IMR-90 (cell line): ENCODE measurements at regions not wholly inside any gene's neighbourhood (a gene's known extent, or its start where the extent isn't known, plus 50 kb on each side); places are given as distances from the start of the nearest gene placed in this dataset.

Experiments
- ATAC-seq: fragments of 200-7000 bp; cut with Tn5 transposase; 2 replicates; pipeline ENCODE4 v1.9.1; 2020; ENCODE audit warnings: low read depth, mild to moderate bottlenecking, moderate library complexity
- BruUV-seq: library from RNA; stranded (reverse); fragments of 400-500 nt; replicated peaks from 2 replicates; lab custom pipeline; 2021; lab: Mats Ljungman, UMichigan
- CTCF ChIA-PET: fragments of 300-600 bp; formaldehyde crosslinking; extraction: SDS; loops from one replicate; lab custom pipeline; 2021; ENCODE audit warnings: antibody characterized with exemption; lab: Yijun Ruan, JAX
- POLR2A ChIA-PET: fragments of 300-600 bp; sonication (Branson Sonifier 250); formaldehyde crosslinking; loops from one replicate; lab custom pipeline; 2022; ENCODE audit warnings: antibody characterized with exemption; ENCODE audit not compliant: unreplicated experiment; lab: Charles Lee
- DNase-seq: peaks from one replicate; pipeline ENCODE4 v3.0.0; 2013
- H2AFZ ChIP-seq: replicated peaks from 2 replicates; pipeline ENCODE3; 2013; ENCODE audit warnings: low read length, mild to moderate bottlenecking; ENCODE audit not compliant: poor library complexity
- H2AK5ac ChIP-seq: 2 replicates; pipeline ENCODE4 v1.6.1; 2013; ENCODE audit warnings: low read depth, low read length, inconsistent platforms
- H2AK9ac ChIP-seq: replicated peaks from 2 replicates; pipeline ENCODE3; 2013; ENCODE audit warnings: mild to moderate bottlenecking, low read depth, low read length, moderate library complexity; ENCODE audit not compliant: poor library complexity
- H2BK120ac ChIP-seq: 2 replicates; pipeline ENCODE4 v1.6.1; 2013; ENCODE audit warnings: low read depth, low read length, inconsistent platforms
- H2BK15ac ChIP-seq: 3 replicates; pipeline ENCODE4 v1.6.1; 2013; ENCODE audit warnings: low read depth, low read length, inconsistent platforms
- H2BK20ac ChIP-seq: 2 replicates; pipeline ENCODE4 v1.6.1; 2013; ENCODE audit warnings: low read depth, mild to moderate bottlenecking, inconsistent platforms, low read length, moderate library complexity
- H2BK5ac ChIP-seq: 2 replicates; pipeline ENCODE4 v1.6.1; 2013; ENCODE audit warnings: mild to moderate bottlenecking, low read depth, low read length, inconsistent platforms; ENCODE audit not compliant: poor library complexity, severe bottlenecking
- H3K14ac ChIP-seq: replicated peaks from 2 replicates; pipeline ENCODE4 v1.6.1; 2013; ENCODE audit warnings: low read depth, low read length, inconsistent platforms
- H3K18ac ChIP-seq: 2 replicates; pipeline ENCODE4 v1.6.1; 2013; ENCODE audit warnings: low read depth, low read length, control low read depth
- H3K23ac ChIP-seq: 2 replicates; pipeline ENCODE4 v1.6.1; 2013; ENCODE audit warnings: low read depth, low read length, inconsistent platforms
- H3K27ac ChIP-seq: 2 replicates; pipeline ENCODE4 v1.5.1; 2013; ENCODE audit warnings: mild to moderate bottlenecking, control low read depth, low read length; ENCODE audit not compliant: insufficient read depth
- H3K27me3 ChIP-seq: 2 replicates; pipeline ENCODE4 v1.6.1; 2013; ENCODE audit warnings: low read length; ENCODE audit not compliant: control insufficient read depth, insufficient read depth
- H3K36me3 ChIP-seq: 2 replicates; pipeline ENCODE4 v1.6.1; 2013; ENCODE audit warnings: low read length, mixed read lengths; ENCODE audit not compliant: control insufficient read depth, insufficient read depth
- H3K4ac ChIP-seq: 2 replicates; pipeline ENCODE4 v1.6.1; 2013; ENCODE audit warnings: low read depth, low read length, inconsistent platforms
- H3K4me1 ChIP-seq: 2 replicates; pipeline ENCODE4 v1.6.1; 2013; ENCODE audit warnings: low read length, mixed read lengths; ENCODE audit not compliant: control insufficient read depth, insufficient read depth
- H3K4me2 ChIP-seq: 2 replicates; pipeline ENCODE4 v1.6.1; 2013; ENCODE audit warnings: low read depth, mild to moderate bottlenecking, control low read depth, low read length, moderate library complexity
- H3K4me3 ChIP-seq: 2 replicates; pipeline ENCODE4 v1.5.1; 2013; ENCODE audit warnings: low read depth, mild to moderate bottlenecking, control low read depth, low read length, moderate library complexity; ENCODE audit not compliant: insufficient read depth
- H3K56ac ChIP-seq: 2 replicates; pipeline ENCODE4 v1.6.1; 2013; ENCODE audit warnings: low read length, inconsistent platforms; ENCODE audit not compliant: insufficient read depth; ENCODE audit errors: extremely low read depth
- H3K79me1 ChIP-seq, 2 experiments: 2 replicates each; pipeline ENCODE4 v1.6.1; 2013; ENCODE audit warnings: low read length in 2 of 2, inconsistent platforms in 1 of 2, low read depth in 1 of 2
- H3K9ac ChIP-seq: 2 replicates; pipeline ENCODE4 v1.6.1; 2013; ENCODE audit warnings: low read depth, low read length, control low read depth
- H3K9me1 ChIP-seq: 2 replicates; pipeline ENCODE4 v1.6.1; 2013; ENCODE audit warnings: low read length, inconsistent platforms; ENCODE audit not compliant: insufficient read depth
- H3K9me3 ChIP-seq: 2 replicates; pipeline ENCODE4 v1.6.1; 2013; ENCODE audit warnings: low read length; ENCODE audit not compliant: control insufficient read depth, insufficient read depth
- H4K20me1 ChIP-seq: 2 replicates; pipeline ENCODE4 v1.6.1; 2013; ENCODE audit warnings: low read length, inconsistent platforms; ENCODE audit not compliant: insufficient read depth
- H4K5ac ChIP-seq: 2 replicates; pipeline ENCODE4 v1.6.1; 2013; ENCODE audit warnings: mild to moderate bottlenecking, low read depth, low read length, control low read depth
- H4K8ac ChIP-seq, 2 experiments: 2 replicates each; pipeline ENCODE4 v1.6.1; 2013; ENCODE audit warnings: low read depth in 2 of 2, low read length in 2 of 2, control low read depth in 1 of 2, inconsistent platforms in 1 of 2
- H4K91ac ChIP-seq: 2 replicates; pipeline ENCODE4 v1.6.1; 2013; ENCODE audit warnings: low read depth, low read length, inconsistent platforms; ENCODE audit not compliant: insufficient read depth
- CEBPB ChIP-seq: IDR thresholded peaks from 2 replicates; pipeline ENCODE4 v1.6.1; 2012; ENCODE audit warnings: low read depth, low read length, improper control_type of control experiment
- CTCF ChIP-seq: conservative IDR thresholded peaks from 2 replicates; pipeline ENCODE4 v1.5.1; 2012; ENCODE audit warnings: mild to moderate bottlenecking, low read depth, low read length, improper control_type of control experiment
- MAFK ChIP-seq: IDR thresholded peaks from 2 replicates; pipeline ENCODE4 v1.6.1; 2012; ENCODE audit warnings: low read depth, low read length, improper control_type of control experiment
- MXI1 ChIP-seq: IDR thresholded peaks from 2 replicates; pipeline ENCODE4 v1.6.1; 2012; ENCODE audit warnings: low read depth, mild to moderate bottlenecking, low read length, moderate library complexity, borderline replicate concordance
- RAD21 ChIP-seq: IDR thresholded peaks from 2 replicates; pipeline ENCODE4 v1.6.1; 2012; ENCODE audit warnings: low read length, improper control_type of control experiment
- RCOR1 ChIP-seq: IDR thresholded peaks from 2 replicates; pipeline ENCODE4 v1.6.1; 2012; ENCODE audit warnings: mild to moderate bottlenecking, low read length, improper control_type of control experiment; ENCODE audit not compliant: insufficient replicate concordance
- SMC3 ChIP-seq: fragments of 150-350 bp; IDR thresholded peaks from 2 replicates; pipeline ENCODE4 v1.6.1; 2016; ENCODE audit warnings: low read depth, mild to moderate bottlenecking, antibody characterized with exemption, low read length, moderate library complexity
- WGBS, 2 experiments: methylation state at CpG; one replicate each; pipeline versions ENCODE4 v1.1.5 to v1.1.7; 2013; ENCODE audit warnings: missing lambda C conversion rate in 2 of 2; ENCODE audit not compliant: insufficient read length in 1 of 2; ENCODE audit errors: extremely low coverage in 2 of 2; 5-methylcytosine and 5-hydroxymethylcytosine counted together
- dilution Hi-C: fragments of 300-500 bp; cut with HindIII; formaldehyde crosslinking; loops from one replicate; pipeline ENCODE4 v1.14.3; 2018; ENCODE audit warnings: low sequenced_read_pairs; ENCODE audit not compliant: unreplicated experiment
- in situ Hi-C: fragments of 300-500 bp; cut with MboI; formaldehyde crosslinking; loops from 3 replicates; pipeline ENCODE4 v1.14.3; 2019; ENCODE audit warnings: low sequenced_read_pairs, inconsistent platforms, mixed read lengths
- intact Hi-C: fragments of 100-400 bp; cut with micrococcal nuclease; formaldehyde crosslinking; loops from 2 replicates; pipeline ENCODE4 v1.10.0; 2022

- Histone ChIP-seq H2AFZ (no peak overlapping the region), H3K9me1 (no peaks in the 10 kb centered on the region), H3K27ac (no peak overlapping the region), H4K20me1 (no peaks in the 10 kb centered on the region), H3K4ac (no peak overlapping the region), H2BK15ac (no peak overlapping the region), H3K79me1 (no peaks in the 10 kb centered on the region), H4K8ac (no peak overlapping the region), H4K5ac (no peak overlapping the region), H2BK5ac (no peak overlapping the region), H3K56ac (no peak overlapping the region), H4K91ac (no peak overlapping the region), H3K4me3 (no peak overlapping the region), H3K9ac (no peak overlapping the region), H3K14ac (no peak overlapping the region), H3K27me3 (peaks cover 24% of the 10 kb centered on the region), H2AK5ac (no peak overlapping the region), H3K18ac (no peak overlapping the region), H3K4me2 (no peak overlapping the region), H3K4me1 (no peaks in the 10 kb centered on the region), H3K9me3 (no peaks in the 10 kb centered on the region; the same call in none of the 2 replicates), H2BK20ac (no peak overlapping the region), H3K23ac (no peak overlapping the region), H2BK120ac (no peak overlapping the region), H2AK9ac (no peak overlapping the region), H3K36me3 (no peaks in the 10 kb centered on the region)
- no peak for TF ChIP-seq CEBPB
- TF ChIP-seq RAD21, result no peak
- no peak for TF ChIP-seq CTCF
- TF ChIP-seq MAFK, result no peak
- no peak for TF ChIP-seq RCOR1
- TF ChIP-seq MXI1, result no peak
- no peak for TF ChIP-seq SMC3
- dilution Hi-C loops (no loop called here), in situ Hi-C loops (no loop called here), intact Hi-C loops (no loop called here)
- ATAC-seq, result no peak
- ChIA-PET CTCF (no interaction called here), POLR2A (no interaction called here)
- no TSS peak for BruUV-seq
- no peak for DNase-seq
- WGBS, 2 experiments, result 80% methylated on average over 1 of the region's 5 CpGs; no CpG with 5 or more reads in 1 of the 2 experiments
Observed at GRCh38 chr9:87805259-87805658, 77.4 kb upstream of the SPATA31E1 start.
